Ecto neural progenitor cell (in vitro differentiated cells): ENCODE measurements at regions not wholly inside any gene's neighbourhood (a gene's known extent, or its start where the extent isn't known, plus 50 kb on each side); places are given as distances from the start of the nearest gene placed in this dataset.
"Not testable (repeated sequence)": the region's sequence is repeated elsewhere in the genome, so short reads cannot be mapped to it uniquely, and the experiment has no call there.

Source experiments
- DNase-seq: peaks from one replicate; pipeline ENCODE4 v3.0.0-alpha.2; 2018; ENCODE audit warnings: low spot score

- DNase-seq, result no peak
Observed at GRCh38 chr3:63096248-63097058, 181.7 kb upstream of the SYNPR start.

GRCh38 chr3:63097396-63097795 is 180.7 kb upstream of the SYNPR start:
- no peak for DNase-seq

GRCh38 chr3:63116922-63117321 is 161.2 kb upstream of the SYNPR start:
- no peak for DNase-seq

GRCh38 chr3:63124090-63124489 is 154.0 kb upstream of the SYNPR start:
- DNase-seq, result no peak

GRCh38 chr3:63126530-63126929 is 151.6 kb upstream of the SYNPR start:
- DNase-seq, result no peak

- DNase-seq, result no peak
Observed at GRCh38 chr3:63128380-63128779, 149.7 kb upstream of the SYNPR start.

- DNase-seq, result no peak
Observed at GRCh38 chr3:63130625-63131024, 147.5 kb upstream of the SYNPR start.

GRCh38 chr3:63132461-63133250 is 145.5 kb upstream of the SYNPR start:
- DNase-seq, result no peak

- no peak for DNase-seq
Observed at GRCh38 chr3:63135367-63135766, 142.7 kb upstream of the SYNPR start.

GRCh38 chr3:63136249-63136648 is 141.9 kb upstream of the SYNPR start:
- not testable (repeated sequence) for DNase-seq

- no peak for DNase-seq
Observed at GRCh38 chr3:63142681-63143080, 135.4 kb upstream of the SYNPR start.

- DNase-seq, result no peak
Observed at GRCh38 chr3:63146154-63146553, 132.0 kb upstream of the SYNPR start.

- no peak for DNase-seq
Observed at GRCh38 chr3:63150880-63151279, 127.2 kb upstream of the SYNPR start.

- DNase-seq, result no peak
Observed at GRCh38 chr3:63151897-63152296, 126.2 kb upstream of the SYNPR start.

- no peak for DNase-seq
Observed at GRCh38 chr3:63159764-63160163, 118.3 kb upstream of the SYNPR start.

- DNase-seq, result peak; percentile 51
Observed at GRCh38 chr3:63167113-63167512, 111.0 kb upstream of the SYNPR start.

GRCh38 chr3:63168179-63168578 is 109.9 kb upstream of the SYNPR start:
- DNase-seq, result no peak

GRCh38 chr3:63179862-63180522 is 98.1 kb upstream of the SYNPR start:
- DNase-seq, result no peak

- no peak for DNase-seq
Observed at GRCh38 chr3:63192248-63192647, 85.9 kb upstream of the SYNPR start.

- DNase-seq, result no peak
Observed at GRCh38 chr3:63193647-63194046, 84.5 kb upstream of the SYNPR start.

- DNase-seq, result no peak
Observed at GRCh38 chr3:63199606-63200005, 78.5 kb upstream of the SYNPR start.

GRCh38 chr3:63202529-63202928 is 75.6 kb upstream of the SYNPR start:
- no peak for DNase-seq

- no peak for DNase-seq
Observed at GRCh38 chr3:63207066-63207590, 71.0 kb upstream of the SYNPR start.
